Suprapubic skin (tissue), 4 donors: ENCODE measurements at regions not wholly inside any gene's neighbourhood (a gene's known extent, or its start where the extent isn't known, plus 50 kb on each side); places are given as distances from the start of the nearest gene placed in this dataset.

Source experiments
- EP300 ChIP-seq: sonication (generic); formaldehyde crosslinking; IDR thresholded peaks from one replicate; pipeline ENCODE4 v1.6.1; 2017; ENCODE audit warnings: antibody characterized with exemption
- POLR2AphosphoS5 ChIP-seq, 3 donors: sonication (generic); formaldehyde crosslinking; IDR thresholded peaks; one replicate each; pipeline ENCODE4 v1.6.1; 2017; ENCODE audit warnings: antibody characterized with exemption in 3 of 3
- TF ChIP-seq, protein P1 (sequence below), 2 donors: fragments of 200-600 bp in 1 of 2; fragments of 450-650 bp in 1 of 2; sonication (generic) in 1 of 2; IDR thresholded peaks; one replicate each; pipeline ENCODE4 v1.5.1; 2016 to 2019; ENCODE audit warnings: antibody characterized with exemption in 2 of 2, mild to moderate bottlenecking in 1 of 2, moderate library complexity in 1 of 2

DNA sequence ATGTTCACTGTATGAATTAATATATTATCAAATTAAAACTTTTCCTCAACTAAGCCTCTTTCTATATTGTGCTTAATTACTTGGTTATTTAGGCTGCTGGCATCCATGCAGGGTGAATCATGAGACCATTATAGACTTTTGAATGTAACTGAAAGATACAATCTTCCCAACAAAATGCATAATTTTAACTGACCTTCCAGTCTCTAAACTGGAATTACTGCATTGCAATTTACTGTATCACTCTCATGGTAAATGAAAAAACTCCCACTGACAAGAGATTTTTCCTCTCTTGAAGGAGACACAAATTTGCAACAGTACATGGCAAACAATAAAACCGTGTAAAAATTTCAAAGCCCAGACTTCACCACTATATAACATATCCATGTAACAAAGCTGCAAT lies 349.5 kb downstream of the DRD1 start:
- TF ChIP-seq, protein P1, sequence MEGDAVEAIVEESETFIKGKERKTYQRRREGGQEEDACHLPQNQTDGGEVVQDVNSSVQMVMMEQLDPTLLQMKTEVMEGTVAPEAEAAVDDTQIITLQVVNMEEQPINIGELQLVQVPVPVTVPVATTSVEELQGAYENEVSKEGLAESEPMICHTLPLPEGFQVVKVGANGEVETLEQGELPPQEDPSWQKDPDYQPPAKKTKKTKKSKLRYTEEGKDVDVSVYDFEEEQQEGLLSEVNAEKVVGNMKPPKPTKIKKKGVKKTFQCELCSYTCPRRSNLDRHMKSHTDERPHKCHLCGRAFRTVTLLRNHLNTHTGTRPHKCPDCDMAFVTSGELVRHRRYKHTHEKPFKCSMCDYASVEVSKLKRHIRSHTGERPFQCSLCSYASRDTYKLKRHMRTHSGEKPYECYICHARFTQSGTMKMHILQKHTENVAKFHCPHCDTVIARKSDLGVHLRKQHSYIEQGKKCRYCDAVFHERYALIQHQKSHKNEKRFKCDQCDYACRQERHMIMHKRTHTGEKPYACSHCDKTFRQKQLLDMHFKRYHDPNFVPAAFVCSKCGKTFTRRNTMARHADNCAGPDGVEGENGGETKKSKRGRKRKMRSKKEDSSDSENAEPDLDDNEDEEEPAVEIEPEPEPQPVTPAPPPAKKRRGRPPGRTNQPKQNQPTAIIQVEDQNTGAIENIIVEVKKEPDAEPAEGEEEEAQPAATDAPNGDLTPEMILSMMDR (IDR thresholded peaks at IDR 0.05): no peak
- TF ChIP-seq EP300 (no peak), POLR2AphosphoS5 (IDR thresholded peaks at IDR 0.05) (no peak)
